UCSD-AML1 (cell line): ENCODE measurements at regions not wholly inside any gene's neighbourhood (a gene's known extent, or its start where the extent isn't known, plus 50 kb on each side); places are given as distances from the start of the nearest gene placed in this dataset.
"Not testable (repeated sequence)": the region's sequence is repeated elsewhere in the genome, so short reads cannot be mapped to it uniquely, and the experiment has no call there.

ENCODE experiments used
- DNase-seq: peaks from one replicate; lab custom pipeline; 2025; ENCODE audit not compliant: unreplicated experiment; lab: John Stamatoyannopoulos, UW

DNA sequence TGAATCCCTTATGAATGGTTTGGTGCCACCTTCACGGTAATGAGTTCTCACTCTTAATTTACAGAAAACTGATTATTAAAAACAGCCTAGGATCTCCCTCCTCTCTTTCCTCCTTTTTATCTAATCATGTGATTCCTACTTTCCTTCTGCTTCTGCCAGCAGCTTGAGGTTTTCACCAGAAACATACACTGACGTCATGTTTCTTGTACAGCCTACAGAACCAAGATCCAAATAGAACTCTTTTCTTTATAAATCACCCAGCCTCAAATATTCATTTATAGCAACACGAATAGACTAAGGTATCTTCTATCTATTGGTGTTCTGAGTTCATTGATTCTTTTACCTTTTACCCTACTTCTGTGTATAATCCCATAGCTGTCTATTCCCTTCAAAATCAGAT is 388.9 kb upstream of the CDH10 start:
- no peak for DNase-seq

DNA sequence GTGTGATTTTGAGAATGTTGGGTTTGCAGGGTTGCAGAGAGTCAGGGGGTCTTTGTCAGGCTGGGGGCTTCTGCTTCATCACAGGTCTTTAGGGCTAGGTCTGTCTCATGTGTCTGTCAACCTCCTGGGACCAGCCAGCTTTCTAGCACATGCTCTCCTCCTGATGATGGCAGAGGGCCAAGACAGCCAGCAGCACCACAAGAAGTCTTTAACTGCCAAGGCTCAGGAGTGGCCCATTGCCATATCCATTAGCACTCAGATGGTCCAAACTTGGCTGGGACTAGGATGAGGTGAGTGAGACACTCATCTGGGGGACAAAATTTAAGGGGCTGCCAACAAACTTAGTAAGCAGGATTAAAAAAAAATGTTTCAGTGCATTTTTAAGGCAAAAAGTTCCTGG is 384.2 kb upstream of the CDH10 start:
- DNase-seq, result no peak

DNA sequence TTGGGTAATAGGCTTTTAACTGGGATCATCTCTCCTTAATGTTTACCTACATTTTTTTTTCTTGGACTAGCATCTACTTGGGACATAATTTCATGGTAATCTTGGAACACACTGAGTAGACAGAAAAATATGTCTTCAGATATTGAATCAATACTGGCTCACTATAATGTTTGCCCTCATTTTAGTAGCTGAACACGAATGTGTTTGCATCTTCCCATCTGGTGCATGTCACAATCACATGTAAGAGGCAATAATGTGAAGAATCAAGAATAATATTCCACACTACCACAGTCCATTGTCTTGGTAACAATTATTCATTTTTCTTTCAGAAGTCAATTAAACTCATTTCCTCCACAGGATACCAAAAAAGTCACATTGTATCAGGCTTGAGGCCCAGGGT is 382.7 kb upstream of the CDH10 start:
- DNase-seq, result no peak

DNA sequence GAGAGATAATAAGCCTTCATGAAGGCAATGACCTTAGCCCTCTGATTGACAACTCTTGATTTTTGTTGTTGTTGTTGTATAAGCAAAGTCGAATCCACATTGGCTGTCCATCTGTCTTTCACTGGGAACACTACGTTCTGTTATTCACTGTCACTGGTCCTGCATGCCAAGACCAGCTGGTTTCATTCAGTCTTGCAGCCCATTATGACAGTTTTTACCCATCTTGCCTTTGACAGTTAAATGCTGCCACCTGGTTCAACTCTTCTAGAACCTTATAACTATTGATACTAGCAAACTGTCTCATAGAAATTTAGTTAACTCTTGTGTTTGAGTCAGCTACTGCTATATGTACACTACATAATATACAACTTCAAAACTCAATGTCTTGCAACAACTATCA is 382.3 kb upstream of the CDH10 start:
- DNase-seq, result no peak

DNA sequence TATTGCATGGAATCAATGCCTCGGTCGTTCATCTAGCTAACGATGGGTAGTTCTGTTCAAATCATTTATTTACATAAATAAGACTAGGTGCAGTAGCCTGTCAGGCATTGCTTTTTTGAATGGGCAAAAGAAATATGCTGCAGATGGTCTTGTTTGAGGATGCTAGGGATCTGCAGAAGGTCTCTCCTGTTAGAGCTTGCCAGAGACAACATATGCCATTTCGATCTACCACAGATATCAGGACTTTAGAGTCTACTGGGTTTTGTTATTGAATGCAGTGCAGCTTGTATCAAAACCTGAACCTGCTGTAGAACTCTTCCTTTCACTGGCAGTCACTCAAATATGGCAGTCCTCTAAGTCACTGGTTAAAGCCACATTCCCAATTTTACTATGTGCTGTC is 381.1 kb upstream of the CDH10 start:
- DNase-seq, result no peak

DNA sequence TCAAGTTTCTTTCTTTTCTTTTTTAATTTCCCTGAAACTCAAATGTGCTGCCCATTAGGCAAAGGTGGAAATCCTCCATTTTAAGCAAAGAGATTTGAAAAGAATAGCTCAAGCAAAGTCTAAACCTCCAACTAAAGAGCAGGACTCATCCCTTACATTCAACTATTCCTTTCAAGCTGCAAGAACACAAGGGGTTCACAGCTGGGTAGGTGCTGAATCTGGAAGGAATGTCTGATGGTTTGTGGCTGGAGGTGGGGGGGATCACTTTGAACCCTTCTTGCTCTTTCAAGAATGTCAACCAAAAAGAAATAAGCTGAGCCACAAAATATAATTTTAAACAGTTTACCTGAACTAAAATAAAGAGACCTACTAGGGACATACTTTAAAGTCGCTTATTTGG is 375.7 kb upstream of the CDH10 start:
- DNase-seq, result no peak

DNA sequence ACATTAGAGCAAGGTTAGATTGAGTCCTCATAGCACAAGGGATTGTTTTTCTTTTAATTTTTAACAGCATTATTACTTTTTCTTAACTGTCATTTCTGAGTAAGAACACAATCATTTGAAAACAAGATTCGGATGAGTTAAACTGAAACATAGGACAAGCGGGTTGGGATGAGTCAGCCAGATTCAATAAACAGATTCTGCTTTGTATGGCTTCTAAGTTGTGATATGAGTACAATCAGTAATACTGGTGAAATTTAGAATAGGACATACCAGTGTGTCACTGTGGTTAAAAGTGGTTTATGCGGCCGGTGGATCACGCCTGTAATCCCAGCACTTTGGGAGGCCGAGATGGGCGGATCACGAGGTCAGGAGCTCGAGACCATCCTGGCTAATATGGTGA is 364.3 kb upstream of the CDH10 start:
- DNase-seq, result no peak

DNA sequence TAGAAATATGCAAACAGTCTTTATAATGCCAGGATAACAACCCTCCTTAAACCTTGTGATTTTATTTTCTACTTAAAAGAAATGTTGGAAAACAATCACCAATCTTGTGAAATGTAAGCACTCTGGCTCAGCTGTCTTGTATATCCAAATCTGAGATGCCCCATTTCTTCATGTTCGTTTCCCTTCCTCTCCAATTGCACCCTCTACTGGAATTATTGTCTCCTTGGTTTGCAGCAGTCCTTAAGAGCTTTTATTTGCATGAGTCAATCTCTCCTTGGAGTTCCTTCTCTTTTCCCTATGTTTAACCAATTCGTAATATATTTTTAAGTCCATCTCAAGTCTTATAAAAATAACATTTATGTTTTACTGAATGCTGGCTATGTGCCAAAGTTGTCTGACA is 362.0 kb upstream of the CDH10 start:
- no peak for DNase-seq

DNA sequence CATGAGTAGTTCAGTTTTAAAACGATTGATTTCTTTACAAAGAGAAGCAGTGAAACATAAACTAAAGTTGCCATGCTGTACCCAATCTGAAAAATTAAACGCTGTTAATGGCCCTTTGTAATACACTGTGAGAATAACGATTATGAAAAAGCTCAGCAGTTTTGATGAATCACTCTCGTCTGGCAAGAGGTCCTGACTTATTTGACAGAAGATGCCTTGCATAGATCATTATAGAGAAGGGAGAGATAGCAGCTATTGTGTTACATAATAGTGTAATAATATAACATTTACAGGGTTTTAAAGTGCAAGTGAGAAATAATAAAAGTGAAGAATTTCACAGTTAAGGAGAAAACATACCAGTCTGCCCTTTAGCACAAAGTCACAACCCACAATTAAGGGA is 361.5 kb upstream of the CDH10 start:
- no peak for DNase-seq

DNA sequence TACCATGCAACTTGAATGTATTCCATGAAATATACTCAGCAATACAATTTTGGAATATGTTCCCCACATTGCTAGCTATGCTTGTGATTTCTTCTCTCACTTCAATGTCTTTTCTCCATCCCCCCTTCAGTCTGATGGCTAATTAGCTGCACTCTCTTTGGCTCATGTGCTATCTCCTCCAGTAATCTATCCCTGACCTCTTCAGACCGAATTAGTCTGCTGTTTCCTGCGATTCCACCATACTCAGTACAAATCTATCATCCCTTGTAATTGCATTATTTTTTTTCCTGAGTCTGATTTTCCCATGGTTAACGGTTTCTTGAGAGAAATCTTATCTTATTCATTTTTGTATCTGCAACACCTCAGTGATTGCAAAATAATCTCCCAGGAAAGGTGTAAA is 360.7 kb upstream of the CDH10 start:
- DNase-seq, result no peak

DNA sequence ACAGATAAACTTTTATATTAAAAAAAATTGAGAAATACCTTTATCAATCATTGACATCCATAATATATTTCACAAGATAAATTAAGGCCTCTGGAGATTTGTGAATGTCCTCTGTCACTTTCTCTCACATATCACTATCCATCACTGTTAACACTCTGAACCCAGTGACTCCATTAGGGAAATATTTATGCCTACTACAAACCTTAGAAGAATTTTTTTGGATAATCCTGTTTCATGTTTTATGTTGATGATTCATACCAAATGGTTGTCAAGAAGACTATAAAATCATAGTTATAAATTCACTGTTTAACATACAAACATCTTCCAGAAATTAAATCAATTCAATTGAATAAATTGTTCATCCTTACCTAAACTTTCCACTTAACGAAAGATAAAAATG is 357.6 kb upstream of the CDH10 start:
- DNase-seq, result no peak

DNA sequence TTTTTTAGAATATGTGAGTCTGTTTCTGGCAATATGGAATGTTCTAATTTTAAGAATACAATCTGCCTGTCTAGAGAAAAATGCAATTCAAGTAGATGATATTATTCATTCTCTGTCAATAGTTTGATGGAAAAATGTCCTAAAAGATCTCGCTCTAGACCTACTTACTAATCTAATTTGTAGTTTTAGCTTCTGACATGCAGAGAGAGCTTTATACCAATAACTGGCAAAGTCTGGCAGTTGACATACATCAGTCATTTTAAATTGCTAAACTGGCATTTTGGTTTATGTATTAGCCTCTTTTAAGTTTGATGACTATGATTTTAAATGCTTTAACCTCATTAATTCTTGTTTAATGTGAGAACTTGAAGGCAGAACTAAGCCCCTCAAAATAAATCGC is 355.0 kb upstream of the CDH10 start:
- DNase-seq, result no peak

DNA sequence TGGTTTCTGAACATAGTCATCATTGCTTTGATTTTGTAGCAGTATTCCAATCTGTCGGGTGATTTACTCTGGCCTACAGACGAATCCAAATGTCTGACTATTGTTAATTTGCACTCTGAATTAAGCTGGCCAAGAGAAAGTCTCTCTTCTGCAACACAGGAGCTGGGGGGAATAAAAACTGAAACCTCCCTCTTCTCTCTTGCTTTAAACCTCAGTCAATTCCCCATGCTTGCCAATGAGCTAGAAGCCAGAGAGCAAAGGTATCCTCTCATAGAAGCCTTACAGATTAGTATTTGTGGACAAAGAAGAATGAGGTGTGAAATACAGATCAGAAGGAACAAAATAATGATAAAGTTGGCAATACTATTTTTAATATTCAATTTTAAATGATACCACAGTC is 353.9 kb upstream of the CDH10 start:
- DNase-seq, result no peak

DNA sequence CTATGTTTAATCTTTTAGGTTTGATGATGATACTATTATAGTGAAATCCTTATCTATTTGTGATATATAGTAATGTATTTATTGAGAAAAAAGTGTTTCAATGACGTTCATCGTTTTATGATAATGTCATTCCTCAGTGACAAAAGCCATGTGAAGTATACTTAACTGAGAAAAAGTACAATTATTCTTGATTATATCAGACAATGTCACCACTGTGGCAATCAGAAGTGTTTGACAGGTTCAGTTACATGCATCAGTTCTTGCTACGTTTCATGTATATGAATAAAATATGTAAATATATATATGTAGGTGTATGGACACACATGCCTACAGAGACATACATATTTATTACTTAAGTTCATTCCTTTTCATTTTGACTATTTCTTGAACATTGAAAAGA is 341.5 kb upstream of the CDH10 start:
- no peak for DNase-seq

DNA sequence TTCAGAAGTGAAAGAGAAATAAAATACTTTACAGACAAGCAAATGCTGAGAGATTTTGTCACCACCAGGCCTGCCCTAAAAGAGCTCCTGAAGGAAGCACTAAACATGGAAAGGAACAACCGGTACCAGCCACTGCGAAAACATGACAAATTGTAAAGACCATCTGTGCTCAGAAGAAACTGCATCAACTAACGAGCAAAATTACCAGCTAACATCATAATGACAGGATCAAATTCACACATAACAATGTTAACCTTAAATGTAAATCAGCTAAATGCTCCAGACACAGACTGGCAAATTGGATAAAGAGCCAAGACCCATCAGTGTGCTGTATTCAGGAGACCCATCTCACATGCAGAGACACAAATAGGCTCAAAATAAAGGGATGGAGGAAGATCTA is 333.8 kb upstream of the CDH10 start:
- DNase-seq, result not testable (repeated sequence)

DNA sequence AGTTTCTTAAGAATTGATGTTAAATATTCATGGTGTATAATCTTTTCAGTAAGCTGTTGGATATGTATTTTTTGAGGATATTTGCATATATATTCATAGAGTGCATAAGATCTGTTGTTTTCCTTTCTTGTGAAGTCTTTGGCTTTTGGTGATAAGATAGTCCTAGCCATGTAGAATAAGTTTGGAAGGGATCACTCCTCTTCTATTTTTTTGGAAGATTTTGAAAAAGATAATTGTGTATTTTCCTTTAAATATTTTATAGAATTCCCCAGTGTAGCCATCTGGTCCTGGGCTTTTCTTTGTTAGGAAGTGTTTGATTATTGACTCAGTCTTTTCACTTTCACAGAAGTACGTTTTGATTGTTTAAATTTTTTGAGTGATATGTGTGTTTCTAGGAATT is 318.8 kb upstream of the CDH10 start:
- no peak for DNase-seq

DNA sequence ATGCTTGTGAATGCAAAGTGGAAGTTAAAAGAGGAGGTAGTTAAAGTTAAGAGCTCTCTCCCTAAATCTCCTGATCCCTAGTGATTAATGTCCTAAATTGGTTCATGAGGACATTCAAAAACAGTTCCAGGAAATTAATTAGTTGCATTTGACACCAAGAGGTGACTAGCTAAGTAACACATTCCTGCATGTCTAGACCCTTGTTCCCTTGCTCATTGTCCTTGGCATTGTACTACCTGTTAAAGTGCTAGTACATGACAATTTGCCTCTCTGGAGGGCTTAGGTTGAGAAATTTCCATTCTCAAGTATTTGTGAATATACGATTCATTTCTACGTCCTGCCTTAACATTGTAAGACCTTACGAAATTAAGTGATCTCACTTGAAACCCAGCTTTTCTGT is 278.6 kb upstream of the CDH10 start:
- DNase-seq, result no peak

DNA sequence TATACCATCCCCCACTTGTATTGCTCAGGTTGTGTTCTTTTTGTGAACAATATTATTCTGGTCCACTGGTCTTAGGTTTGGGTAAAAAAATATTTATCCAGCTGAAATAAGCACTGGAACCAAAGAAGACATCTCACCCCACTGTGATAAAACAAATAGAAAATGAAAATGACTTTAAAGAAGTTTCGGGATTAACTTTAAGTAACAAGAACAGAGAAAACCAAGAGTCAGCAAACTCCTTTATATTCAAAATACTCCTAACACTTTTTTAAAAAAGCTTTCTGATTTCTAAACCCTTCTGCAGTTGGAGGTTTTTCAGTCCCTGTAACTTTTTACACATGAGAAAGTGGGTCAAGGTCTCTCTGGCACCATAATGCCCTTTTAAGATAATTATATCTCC is 273.9 kb upstream of the CDH10 start:
- DNase-seq, result no peak

DNA sequence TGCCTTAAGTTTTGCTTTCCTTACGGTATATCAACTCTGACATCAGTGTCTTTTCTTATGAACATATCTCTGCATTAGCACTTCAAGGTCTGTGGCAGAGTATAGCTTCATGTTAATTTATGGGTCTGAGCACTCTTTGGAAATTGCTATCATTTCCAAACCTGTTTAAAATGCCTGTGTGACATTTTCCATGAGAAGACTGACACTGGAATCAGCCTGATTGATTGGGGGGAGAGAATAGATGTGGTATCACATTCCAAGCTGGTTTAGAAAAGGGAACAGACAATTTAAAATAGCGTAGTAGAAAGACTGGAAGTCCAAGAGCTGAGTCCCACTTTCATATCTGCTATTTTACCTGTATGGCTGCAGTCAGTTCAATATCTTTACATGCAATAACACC is 272.1 kb upstream of the CDH10 start:
- DNase-seq, result no peak

DNA sequence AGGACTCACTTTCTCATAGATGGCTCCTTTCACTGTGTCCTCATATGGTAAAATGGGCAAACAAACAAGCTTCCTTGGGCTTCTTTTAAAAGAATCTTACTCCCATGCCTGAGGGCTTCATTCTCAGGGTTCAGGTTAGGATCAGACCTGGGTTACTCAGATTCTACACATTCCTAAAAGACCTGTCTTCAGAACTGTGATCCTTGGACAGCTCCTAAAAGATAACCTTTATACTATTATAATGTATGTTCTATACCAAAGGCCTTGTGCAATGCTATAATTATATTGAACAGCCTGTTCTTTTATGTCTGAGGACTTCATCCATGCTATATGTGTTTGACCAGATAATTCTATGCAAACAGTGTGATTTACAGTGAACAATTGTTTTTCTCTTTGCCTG is 264.4 kb upstream of the CDH10 start:
- no peak for DNase-seq

DNA sequence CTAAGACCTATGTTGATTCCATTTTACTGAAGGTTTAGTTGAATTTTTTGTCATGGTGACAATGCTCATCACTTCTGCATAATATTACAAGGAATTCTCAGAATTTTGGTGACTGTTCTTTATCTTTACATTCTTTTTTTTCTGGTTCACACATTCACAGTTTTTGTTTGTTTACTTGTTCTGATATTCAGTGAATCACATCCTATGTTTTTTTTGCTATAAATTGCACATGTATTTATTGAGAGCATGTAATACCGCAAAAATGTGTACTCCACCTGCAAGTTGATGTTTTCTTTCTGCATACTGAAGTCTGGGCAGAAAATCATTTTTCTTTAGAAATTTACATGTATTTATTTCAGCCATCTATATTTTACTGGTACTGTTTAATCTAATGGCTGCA is 261.9 kb upstream of the CDH10 start:
- DNase-seq, result no peak

DNA sequence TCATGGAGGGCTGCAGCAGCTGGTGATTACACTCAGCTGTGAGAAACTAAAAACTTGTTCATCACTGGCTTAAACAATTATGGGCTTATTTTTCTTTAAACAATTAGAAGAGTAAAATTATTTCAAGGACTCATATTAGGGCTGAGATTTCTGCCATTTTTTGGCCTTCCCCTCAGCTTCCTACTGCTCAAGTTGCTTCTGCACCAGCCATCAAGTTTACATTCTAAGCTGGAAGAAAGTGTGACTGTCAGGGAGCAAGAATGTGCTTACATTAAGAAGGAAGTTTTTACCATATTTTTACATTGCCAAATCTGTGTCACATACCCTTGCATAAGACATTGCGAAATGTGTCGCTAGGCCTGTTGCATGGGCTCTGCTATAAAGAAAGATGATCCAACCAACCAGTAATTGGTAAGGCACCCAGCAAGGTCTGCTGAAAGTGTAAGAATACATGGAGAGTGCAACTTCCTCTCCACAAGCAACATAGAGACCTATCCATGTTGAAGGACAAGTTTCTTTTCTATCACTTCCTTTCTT is 260.3 kb upstream of the CDH10 start:
- DNase-seq, result no peak

DNA sequence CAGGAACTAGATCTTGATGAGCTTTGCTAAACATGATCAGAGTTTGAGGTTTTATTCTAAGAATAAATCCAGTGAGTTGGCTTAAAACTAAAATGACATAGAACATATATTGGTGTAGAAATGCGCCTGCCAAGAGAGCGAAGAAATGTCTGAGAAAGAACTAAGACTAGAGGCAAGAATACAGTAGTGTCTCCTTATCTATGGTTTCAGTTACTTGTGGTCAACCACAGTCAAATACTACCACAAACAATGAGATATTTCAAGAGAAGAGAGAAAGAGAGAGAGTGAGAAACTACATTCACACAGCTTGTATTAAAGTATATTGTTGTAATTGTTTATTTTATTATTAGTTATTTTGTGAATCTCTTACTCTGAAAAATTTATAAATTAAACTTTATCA is 254.4 kb upstream of the CDH10 start:
- no peak for DNase-seq

DNA sequence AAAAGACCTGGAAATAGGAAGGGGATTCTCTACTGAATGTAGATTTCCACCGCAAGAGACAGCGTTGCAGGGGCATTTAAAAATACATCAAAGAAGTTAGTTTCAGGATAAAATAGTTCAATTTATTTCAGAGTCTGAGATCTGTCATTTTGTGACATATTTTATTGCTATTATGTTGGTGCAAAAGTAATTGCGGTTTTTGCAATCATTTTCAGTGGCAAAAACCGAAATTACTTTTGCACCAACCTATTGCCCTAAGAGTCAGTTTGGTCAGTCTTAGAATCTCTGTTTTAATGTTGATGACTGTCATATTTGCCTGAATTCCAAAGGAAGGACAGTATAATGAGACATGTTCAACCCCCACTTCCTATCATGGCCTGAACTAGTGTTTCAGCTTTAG is 219.5 kb upstream of the CDH10 start:
- no peak for DNase-seq
